ENCODE measurements at regions not wholly inside any gene's neighbourhood (a gene's known extent, or its start where the extent isn't known, plus 50 kb on each side); places are given as distances from the start of the nearest gene placed in this dataset.

DNA sequence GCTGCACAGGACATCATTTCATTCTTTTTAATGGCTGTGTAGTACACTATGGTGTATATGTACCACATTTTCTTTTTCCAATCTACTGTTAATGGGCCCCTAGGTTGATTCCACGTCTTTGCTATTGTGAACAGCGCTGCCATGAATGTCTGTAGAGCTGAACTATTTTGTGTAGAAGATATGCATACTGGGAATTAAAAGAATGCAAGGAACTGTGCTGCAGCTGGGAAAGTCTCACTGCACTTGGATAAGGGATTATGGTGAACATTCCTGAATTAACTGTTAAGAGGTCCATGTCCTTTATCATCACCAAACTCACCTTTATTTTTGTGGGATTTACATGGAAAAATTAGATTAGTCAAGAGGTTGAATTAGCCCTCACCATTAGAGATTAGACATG lies 224.7 kb downstream of the SNX19 start:
- Histone ChIP-seq H3K4me1 (no peaks in the 10 kb centered on the region), H3K27ac (no peak overlapping the region), H3K9me3 (no peaks in the 10 kb centered on the region), H3K27me3 (no peaks in the 10 kb centered on the region), H3K36me3 (no peaks in the 10 kb centered on the region), H3K4me3 (no peak overlapping the region)
- WGBS, 2 donors (ENCODE audit: low coverage in 1 of 2): 53 to 82% methylated on average over 2 of the region's 2 CpGs
- no peak for DNase-seq
- TF ChIP-seq, protein P1, sequence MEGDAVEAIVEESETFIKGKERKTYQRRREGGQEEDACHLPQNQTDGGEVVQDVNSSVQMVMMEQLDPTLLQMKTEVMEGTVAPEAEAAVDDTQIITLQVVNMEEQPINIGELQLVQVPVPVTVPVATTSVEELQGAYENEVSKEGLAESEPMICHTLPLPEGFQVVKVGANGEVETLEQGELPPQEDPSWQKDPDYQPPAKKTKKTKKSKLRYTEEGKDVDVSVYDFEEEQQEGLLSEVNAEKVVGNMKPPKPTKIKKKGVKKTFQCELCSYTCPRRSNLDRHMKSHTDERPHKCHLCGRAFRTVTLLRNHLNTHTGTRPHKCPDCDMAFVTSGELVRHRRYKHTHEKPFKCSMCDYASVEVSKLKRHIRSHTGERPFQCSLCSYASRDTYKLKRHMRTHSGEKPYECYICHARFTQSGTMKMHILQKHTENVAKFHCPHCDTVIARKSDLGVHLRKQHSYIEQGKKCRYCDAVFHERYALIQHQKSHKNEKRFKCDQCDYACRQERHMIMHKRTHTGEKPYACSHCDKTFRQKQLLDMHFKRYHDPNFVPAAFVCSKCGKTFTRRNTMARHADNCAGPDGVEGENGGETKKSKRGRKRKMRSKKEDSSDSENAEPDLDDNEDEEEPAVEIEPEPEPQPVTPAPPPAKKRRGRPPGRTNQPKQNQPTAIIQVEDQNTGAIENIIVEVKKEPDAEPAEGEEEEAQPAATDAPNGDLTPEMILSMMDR (IDR thresholded peaks at IDR 0.05): no peak
- TF ChIP-seq EP300 (IDR thresholded peaks at IDR 0.05; ENCODE audit: low read depth): no peak
- no peak for TF ChIP-seq POLR2AphosphoS5 (IDR thresholded peaks at IDR 0.05)
- no peak for TF ChIP-seq POLR2A (IDR thresholded peaks at IDR 0.05)
- in situ Hi-C loops (cut with MboI; ENCODE audit: low pct_ligation_motif_present in 1 of 4, low pct_unique_long_range_greater_than_20kb in 1 of 4, low sequenced_read_pairs in 3 of 4) (no loop called here), intact Hi-C loops (cut with DNase I; ENCODE audit: low total_unique reads) (no loop called here)

DNA sequence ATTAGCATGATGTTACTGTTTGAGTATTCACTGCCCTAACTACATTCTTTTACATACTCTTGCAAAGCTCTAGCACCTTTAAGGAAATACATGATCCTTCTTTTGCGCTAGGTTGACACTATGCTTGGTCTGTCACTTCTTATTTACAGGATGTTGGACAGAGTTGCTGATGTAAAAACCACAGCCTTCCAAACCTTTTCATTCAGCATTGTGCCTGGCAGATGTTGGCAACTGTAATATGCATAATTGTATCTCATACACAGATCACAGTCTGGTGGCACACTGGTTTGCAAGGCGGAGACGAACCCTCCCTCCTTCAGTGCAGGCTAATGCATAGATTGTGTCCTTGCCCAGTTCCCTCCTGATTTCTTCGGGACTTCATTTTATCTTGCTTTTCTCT lies 224.1 kb downstream of the SNX19 start:
- no peaks in the 10 kb centered on the region for H3K4me1 ChIP-seq
- intact Hi-C loops (cut with DNase I; ENCODE audit: low total_unique reads) (no loop called here), in situ Hi-C loops (cut with MboI; ENCODE audit: low pct_ligation_motif_present in 1 of 4, low pct_unique_long_range_greater_than_20kb in 1 of 4, low sequenced_read_pairs in 3 of 4) (no loop called here)
- no peak overlapping the region for H3K27ac ChIP-seq
- H3K36me3 ChIP-seq: no peaks in the 10 kb centered on the region
- H3K27me3 ChIP-seq: no peaks in the 10 kb centered on the region
- H3K9me3 ChIP-seq: no peaks in the 10 kb centered on the region
- no peak overlapping the region for H3K4me3 ChIP-seq
- WGBS, 2 donors (ENCODE audit: low coverage in 1 of 2): 94 to 95% methylated on average over 4 of the region's 4 CpGs
- no peak for DNase-seq
- TF ChIP-seq EP300 (IDR thresholded peaks at IDR 0.05; ENCODE audit: low read depth) (no peak), POLR2AphosphoS5 (IDR thresholded peaks at IDR 0.05) (no peak), POLR2A (IDR thresholded peaks at IDR 0.05) (no peak)
- TF ChIP-seq, protein P1 (IDR thresholded peaks at IDR 0.05): no peak

DNA sequence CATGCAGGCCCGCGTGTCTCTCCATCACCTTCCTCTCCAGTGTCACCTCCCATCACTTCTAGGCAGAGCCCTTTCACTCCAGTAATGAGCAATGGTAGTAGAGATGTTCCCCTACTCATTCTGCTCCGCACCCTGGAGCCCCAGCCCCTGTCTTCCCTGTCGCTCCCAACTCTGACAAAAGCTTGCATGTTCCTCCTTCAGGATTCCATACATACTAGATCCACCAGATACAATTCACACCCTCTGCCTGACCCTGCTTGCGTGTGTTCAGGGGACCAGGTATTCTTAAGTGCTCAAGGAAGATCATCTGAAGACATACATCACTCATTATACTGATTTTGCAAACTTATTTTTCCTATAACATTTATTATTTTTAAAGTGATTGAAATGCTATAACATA lies 222.7 kb downstream of the SNX19 start:
- Histone ChIP-seq H3K27ac (no peak overlapping the region), H3K9me3 (no peaks in the 10 kb centered on the region), H3K4me1 (no peaks in the 10 kb centered on the region), H3K27me3 (no peaks in the 10 kb centered on the region), H3K36me3 (no peaks in the 10 kb centered on the region), H3K4me3 (no peak overlapping the region)
- DNase-seq: no peak
- TF ChIP-seq POLR2A (IDR thresholded peaks at IDR 0.05) (no peak), EP300 (IDR thresholded peaks at IDR 0.05; ENCODE audit: low read depth) (no peak), POLR2AphosphoS5 (IDR thresholded peaks at IDR 0.05) (no peak)
- TF ChIP-seq, protein P1 (IDR thresholded peaks at IDR 0.05): no peak
- intact Hi-C loops (cut with DNase I; ENCODE audit: low total_unique reads): no loop called here
- in situ Hi-C loops (cut with MboI; ENCODE audit: low pct_ligation_motif_present in 1 of 4, low pct_unique_long_range_greater_than_20kb in 1 of 4, low sequenced_read_pairs in 3 of 4): no loop called here
- WGBS, 2 donors (ENCODE audit: low coverage in 1 of 2): 86 to 91% methylated on average over 5 of the region's 5 CpGs

DNA sequence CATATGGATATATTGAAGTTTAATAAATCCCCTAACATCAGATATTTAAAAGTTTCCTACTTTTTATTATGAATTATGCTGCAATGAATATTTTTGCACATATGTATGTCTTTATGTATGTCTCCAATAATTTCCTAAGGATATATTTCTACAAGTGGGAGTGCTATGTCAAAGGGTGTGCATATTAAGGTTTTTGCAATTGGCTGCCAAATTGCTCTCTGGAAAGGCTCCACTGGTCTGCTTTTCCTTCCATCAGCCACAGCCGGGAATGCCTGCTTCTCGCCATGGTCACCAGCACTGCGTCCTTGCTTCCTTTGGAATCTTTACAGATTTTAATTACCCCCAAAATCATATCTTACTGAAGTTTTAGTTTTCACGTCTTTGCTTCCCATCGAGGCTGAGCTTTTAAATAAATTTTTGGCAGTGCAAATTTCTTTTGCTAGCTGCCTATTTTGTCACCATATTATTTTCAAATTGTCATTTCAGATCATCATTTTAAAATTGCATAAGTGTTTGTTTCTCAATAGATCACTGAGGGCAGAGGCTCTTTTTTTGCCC lies 221.7 kb downstream of the SNX19 start:
- intact Hi-C loops (cut with DNase I; ENCODE audit: low total_unique reads) (no loop called here), in situ Hi-C loops (cut with MboI; ENCODE audit: low pct_ligation_motif_present in 1 of 4, low pct_unique_long_range_greater_than_20kb in 1 of 4, low sequenced_read_pairs in 3 of 4) (no loop called here)
- Histone ChIP-seq H3K27me3 (no peaks in the 10 kb centered on the region), H3K27ac (no peak overlapping the region), H3K4me1 (no peaks in the 10 kb centered on the region), H3K4me3 (no peak overlapping the region), H3K9me3 (no peaks in the 10 kb centered on the region), H3K36me3 (no peaks in the 10 kb centered on the region)
- TF ChIP-seq, protein P1 (IDR thresholded peaks at IDR 0.05): no peak
- no peak for TF ChIP-seq EP300 (IDR thresholded peaks at IDR 0.05; ENCODE audit: low read depth)
- no peak for TF ChIP-seq POLR2A (IDR thresholded peaks at IDR 0.05)
- no peak for TF ChIP-seq POLR2AphosphoS5 (IDR thresholded peaks at IDR 0.05)
- 96 to 100% methylated on average over 2 to 5 of the region's 5 CpGs for WGBS, 2 donors (ENCODE audit: low coverage in 1 of 2)
- DNase-seq: no peak

Data from transverse colon (tissue), 4 donors.